Activated T-cell treated with anti-CD3 and anti-CD28 coated beads for 24 hours (primary cell): ENCODE measurements at regions not wholly inside any gene's neighbourhood (a gene's known extent, or its start where the extent isn't known, plus 50 kb on each side); places are given as distances from the start of the nearest gene placed in this dataset.
"Not testable (repeated sequence)": the region's sequence is repeated elsewhere in the genome, so short reads cannot be mapped to it uniquely, and the experiment has no call there.

Experiments used
- DNase-seq: peaks from one replicate; pipeline ENCODE4 v3.0.0-alpha.2; 2020; ENCODE audit warnings: low read depth

- DNase-seq = not testable (repeated sequence)
Measured at GRCh38 chr2:238723740-238724320, 124.1 kb upstream of the TWIST2 start.

GRCh38 chr2:238724728-238725127, 123.2 kb upstream of the TWIST2 start:
- DNase-seq = no peak

GRCh38 chr2:238725298-238725697, 122.6 kb upstream of the TWIST2 start:
- no peak for DNase-seq

DNA sequence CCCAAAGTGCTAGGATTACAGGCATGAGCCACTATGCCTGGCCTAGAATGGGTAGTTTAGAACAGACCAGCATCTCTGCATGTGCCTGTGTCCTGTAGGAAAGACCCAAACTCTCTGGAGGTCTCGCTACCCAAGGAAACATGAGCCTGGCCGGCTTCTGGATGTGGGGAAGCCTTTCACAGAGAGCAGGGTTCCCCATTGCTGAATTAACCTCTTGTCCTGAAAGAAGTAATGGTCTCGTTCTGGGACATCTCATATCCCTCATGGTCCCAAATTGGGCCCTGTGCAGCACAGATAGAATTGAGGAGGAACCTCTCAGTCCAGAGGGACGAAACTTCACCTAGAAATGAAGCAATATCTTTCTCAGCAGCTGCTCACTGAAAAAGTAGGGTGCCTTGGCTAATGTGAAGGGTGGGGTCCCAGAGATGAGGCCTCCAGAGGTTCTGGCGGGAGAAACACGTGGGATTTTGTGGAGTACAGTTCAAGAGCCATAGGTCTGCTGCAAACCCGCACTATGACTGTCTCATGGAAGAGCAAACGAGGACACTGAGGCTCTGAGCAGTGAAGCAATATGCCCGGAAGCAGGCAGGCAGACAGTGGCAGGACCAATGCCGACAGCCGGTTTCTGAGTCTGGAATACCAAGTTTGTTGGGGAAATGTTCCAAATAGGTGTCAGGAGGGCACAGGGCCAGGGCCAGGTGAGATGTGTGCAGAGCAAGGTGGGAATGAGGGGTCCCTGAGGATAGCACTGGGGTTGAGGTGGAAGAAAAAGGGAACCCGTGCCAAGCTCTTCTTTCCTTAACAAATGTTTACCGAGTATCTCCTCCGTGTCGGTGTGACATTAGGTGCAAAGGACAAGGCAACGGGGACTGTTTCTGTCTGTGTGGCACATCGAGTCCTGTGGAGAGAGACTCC, 121.0 kb upstream of the TWIST2 start:
- no peak for DNase-seq

- DNase-seq = no peak
Measured at GRCh38 chr2:238727585-238728329, 120.1 kb upstream of the TWIST2 start.

DNA sequence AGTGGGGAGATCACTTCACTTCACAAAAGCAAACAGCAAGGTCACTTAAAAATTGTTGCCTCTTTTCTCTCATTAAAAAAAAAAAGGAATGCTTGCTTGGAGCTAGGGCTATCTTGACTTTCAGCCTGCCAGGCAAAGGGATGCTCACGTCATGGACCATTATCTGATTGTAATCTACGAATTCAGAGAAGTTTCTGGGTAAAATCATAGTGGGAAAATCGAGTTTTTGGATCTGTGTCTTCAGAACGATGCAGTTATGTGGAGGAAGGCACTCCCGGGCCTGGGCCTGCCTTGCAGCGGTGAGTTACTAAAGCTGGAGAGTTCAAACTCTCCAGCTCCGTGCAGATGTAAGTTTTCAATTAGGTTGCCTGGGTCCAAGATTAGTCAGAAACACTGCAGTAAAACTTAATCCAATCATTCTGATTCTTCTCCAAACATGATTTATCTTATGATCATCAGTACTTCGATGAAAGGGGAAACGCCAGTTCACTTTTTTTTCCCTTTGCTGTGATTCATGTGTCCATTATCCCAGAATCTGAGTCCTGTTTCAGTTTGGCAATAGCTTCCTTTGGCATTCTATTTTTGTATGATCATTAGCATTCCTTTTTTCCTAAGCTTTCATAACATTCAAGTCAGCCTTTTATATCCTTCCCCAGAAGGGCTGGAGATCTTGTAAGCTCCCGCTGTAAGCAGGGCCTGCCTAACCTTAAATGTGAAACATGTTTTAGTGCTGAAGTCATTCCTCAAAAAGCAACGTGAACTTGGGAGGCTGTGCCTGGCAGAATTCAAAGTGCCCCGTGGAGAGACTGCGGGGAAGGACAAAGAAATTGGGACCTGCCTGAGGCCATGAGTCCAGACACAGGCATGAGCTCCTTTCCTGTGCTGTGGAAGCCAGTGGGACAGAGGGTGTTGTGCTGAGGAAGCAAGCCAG, 119.3 kb upstream of the TWIST2 start:
- no peak for DNase-seq

DNA sequence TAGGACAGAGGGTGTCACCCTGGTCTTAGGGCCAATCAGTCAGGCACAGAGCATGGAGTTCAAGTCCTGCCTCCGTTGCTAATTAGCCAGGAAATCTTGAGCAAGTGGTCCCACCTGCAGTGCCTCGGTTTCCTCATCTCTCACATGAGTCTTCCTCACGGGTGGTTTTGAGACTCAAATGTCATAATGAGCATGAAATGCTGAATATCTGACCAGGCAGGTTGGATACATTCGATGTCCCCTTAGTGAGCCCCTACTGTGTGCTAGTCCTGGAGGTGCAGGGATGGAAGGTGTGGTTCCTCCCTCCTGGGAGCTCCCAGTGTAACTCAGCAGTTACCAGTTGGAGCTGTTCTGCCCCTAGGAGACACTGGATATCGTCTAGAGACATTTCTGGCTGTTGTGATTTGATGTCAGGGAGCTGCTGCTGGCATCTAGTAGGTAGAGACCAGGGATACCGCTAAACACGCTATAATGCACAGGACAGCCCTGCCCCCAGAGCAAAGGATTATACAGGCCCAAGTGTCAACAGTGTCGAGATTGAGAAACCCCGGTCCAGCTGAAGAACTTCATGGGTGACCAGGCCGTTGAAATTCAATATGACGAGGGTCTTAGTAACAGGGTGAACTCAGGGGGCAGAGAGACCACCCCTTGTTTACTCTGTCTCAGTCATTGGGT, 118.5 kb upstream of the TWIST2 start:
- DNase-seq = no peak

GRCh38 chr2:238730001-238730669, 117.8 kb upstream of the TWIST2 start:
- no peak for DNase-seq

GRCh38 chr2:238730881-238731280, 117.0 kb upstream of the TWIST2 start:
- no peak for DNase-seq

GRCh38 chr2:238731961-238732360, 115.9 kb upstream of the TWIST2 start:
- DNase-seq = no peak

GRCh38 chr2:238738917-238739316, 109.0 kb upstream of the TWIST2 start:
- no peak for DNase-seq

DNA sequence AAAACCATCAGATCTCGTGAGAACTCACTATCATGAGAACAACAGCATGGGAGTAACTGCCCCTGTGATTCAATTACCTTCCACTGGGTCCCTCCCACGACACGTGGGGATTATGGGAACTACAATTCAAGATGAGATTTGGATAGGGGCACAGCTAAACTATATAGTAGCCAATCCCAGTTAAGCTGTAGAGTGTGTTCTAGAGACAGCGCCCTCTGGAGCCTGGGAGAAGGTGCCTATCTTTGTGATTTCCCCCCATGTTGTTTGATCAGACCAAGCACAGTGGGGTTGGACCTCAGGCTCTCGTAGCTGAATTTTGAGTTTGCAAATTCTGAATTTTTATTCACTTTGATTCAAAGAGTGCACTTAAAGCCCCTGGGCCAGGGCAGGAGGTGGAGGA, 108.2 kb upstream of the TWIST2 start:
- no peak for DNase-seq

DNA sequence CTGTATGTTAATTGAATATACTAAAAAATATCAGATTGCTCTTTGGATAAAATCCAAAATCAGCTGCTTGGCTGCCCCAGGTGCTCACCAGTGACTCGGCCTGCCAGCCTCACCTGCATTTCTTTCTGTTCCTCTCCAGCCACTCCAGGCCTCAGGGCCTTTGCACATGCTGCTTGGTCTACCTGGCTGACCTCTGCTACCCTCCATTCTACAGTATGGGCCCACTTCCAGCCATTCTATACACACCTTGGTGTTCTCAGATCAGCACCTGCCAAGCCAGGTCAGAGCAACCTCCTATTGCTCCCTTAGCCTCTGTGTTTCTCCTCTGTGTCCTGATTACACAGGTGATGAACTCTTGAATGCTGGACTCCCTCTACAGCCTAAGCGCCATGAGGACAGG, 106.6 kb upstream of the TWIST2 start:
- no peak for DNase-seq

DNA sequence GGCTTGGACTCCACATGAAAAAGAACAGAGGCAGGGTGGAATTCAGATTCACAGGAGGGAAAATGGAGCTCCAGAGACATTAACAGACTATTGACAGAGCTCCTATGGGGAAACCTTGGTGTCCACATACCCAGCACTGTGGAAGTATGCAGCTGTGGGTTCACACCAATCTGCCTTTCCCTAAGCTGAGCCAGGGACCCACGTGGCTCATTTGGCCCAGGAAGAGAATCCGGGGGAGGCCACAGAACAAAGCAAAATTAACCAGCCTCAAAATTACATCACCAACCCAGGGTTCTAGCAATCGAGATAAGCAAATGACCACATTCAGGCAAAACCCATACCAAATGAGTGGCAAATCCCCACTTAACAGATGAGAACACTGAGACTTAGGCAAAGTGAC, 105.8 kb upstream of the TWIST2 start:
- DNase-seq = no peak

DNA sequence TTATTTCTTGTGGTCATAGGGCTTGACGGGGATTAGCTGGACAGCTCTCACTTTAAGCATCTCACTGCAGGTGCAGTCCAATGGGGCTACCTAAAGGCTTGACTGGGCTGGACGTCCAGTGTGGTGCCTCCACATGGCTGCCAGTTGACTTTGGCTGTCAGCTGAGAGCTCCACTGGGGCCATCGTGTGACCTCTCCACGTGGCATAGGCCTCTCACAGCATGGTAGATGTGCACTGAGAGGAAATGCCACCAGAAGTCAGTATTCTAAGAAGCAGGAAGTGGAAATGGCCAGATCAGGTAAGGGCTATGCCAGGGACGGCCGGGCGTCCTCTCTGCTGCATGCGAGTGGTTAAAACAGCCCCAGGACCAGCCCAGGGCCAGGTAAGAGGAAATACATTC, 105.2 kb upstream of the TWIST2 start:
- no peak for DNase-seq

DNA sequence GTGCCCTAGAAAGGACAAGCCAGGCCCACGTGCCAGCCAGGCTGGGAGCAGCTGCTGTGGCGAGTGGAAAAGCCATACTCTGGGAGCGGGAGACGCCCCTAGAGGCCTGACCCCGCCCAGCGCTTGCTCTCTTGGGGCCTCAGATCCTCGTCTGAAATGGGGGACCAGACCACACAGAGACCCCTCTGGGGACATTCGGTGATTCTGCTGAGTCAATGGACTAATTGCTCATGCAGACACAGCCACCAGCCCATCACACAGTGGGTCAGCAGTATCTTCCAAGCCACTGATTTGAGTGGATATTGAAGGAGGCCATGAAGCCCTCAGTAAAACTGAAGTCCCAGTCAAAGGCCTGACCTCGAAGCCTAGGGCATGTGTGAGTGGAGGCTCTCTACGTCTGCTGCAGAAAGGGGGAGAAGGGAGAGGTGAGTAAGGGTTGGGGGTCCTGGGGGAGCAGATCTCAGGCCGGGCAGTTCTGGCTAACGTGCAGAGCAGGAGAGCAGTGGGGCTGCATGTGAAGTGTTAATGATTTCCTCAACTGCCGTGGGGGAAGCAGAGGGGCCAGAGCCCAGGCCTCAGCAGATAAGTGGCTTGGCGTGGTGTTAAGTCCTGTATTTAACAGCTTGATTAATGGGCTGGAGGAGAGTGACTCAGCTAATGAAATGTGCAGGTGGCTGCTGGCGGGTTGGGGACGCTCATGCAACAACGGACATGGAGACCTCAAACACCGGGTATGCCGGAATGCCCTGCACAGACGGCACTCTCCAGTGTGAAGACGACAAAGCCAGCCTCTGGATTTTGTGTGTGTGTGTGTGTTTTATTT, 104.4 kb upstream of the TWIST2 start:
- DNase-seq = no peak

DNA sequence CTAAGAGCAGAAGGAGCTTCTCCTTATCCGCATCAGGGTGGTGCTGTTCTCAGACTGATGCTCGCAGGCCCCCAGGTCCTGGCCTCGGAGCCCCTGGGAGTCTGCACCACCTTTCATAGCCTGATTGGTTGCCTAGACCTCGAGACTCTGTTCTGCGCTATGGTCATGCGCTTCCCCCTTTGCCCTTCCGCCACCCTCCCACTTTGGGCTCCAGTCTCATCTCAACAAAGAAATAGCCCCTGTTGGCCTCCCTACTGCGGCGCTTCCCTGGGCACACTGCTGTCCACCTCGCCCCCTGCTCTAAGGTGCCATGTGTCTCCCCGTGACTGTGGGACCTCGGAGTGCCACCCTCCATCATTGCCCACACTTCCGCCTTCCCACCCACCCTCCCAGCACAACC, 102.9 kb upstream of the TWIST2 start:
- DNase-seq = no peak

DNA sequence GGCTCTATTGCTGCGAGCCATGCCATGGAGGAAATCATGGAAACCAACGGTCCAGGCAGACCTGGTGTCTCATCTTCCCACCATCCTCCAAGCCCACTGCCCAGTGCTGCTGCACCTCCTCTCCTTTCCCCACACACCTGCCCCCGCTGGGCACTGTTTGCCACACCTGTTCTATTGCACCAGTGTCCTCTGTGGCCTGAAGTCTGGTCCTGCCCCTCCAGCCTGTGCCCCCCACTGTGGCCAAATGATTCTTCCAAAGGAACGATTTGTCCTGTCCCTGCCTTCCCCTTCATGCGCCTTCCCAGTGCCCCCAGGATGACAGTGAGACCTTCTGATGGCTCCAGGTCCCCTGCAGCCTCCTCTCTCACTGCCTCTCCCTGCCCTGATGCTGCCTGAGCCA, 101.9 kb upstream of the TWIST2 start:
- no peak for DNase-seq

- no peak for DNase-seq
Measured at GRCh38 chr2:238747114-238747513, 100.8 kb upstream of the TWIST2 start.

GRCh38 chr2:238747557-238747956, 100.3 kb upstream of the TWIST2 start:
- no peak for DNase-seq
